PFSK-1 (cell line): ENCODE measurements at regions not wholly inside any gene's neighbourhood (a gene's known extent, or its start where the extent isn't known, plus 50 kb on each side); places are given as distances from the start of the nearest gene placed in this dataset.

Source experiments
- POLR2AphosphoS5 ChIP-seq: IDR thresholded peaks from 2 replicates; pipeline ENCODE4 v1.6.1; 2012; ENCODE audit warnings: low read depth, mild to moderate bottlenecking, control low read depth, low read length, moderate library complexity
- REST ChIP-seq, 2 experiments: IDR thresholded peaks; 2 replicates each; pipeline versions ENCODE4 v1.6.1 to v1.8.0; 2011 to 2012; ENCODE audit warnings: low read depth in 2 of 2, low read length in 2 of 2, control low read depth in 1 of 2, inconsistent platforms in 1 of 2, mild to moderate bottlenecking in 1 of 2, moderate library complexity in 1 of 2; ENCODE audit not compliant: insufficient read depth in 1 of 2
- SIN3A ChIP-seq: IDR thresholded peaks from 2 replicates; pipeline ENCODE4 v1.6.1; 2012; ENCODE audit warnings: mild to moderate bottlenecking, low read length, moderate library complexity, borderline replicate concordance; ENCODE audit not compliant: insufficient read depth
- TAF1 ChIP-seq: IDR thresholded peaks from 2 replicates; pipeline ENCODE4 v1.6.1; 2012; ENCODE audit warnings: low read length, control low read depth, borderline replicate concordance; ENCODE audit not compliant: insufficient read depth

GRCh38 chr5:2140501-2141175, 257.9 kb upstream of the IRX4 start:
- no peak for TF ChIP-seq TAF1
- TF ChIP-seq POLR2AphosphoS5 = no peak
- no peak for TF ChIP-seq REST (IDR thresholded peaks at IDR 0.05; ENCODE audit: insufficient read depth in 1 of 2, low read depth in 2 of 2, low read length in 2 of 2)
- no peak for TF ChIP-seq SIN3A
